CD4-positive, alpha-beta T cell treated with Interleukin-15 for 1 hour (primary cell): ENCODE measurements at regions not wholly inside any gene's neighbourhood (a gene's known extent, or its start where the extent isn't known, plus 50 kb on each side); places are given as distances from the start of the nearest gene placed in this dataset.
A peak's percentile ranks its signal among the peaks of the same experiment; 100 is the strongest.
"Not testable (repeated sequence)": the region's sequence is repeated elsewhere in the genome, so short reads cannot be mapped to it uniquely, and the experiment has no call there.

Experiments
- DNase-seq: peaks from one replicate; pipeline ENCODE4 v3.0.0-alpha.2; 2020

GRCh38 chr12:25382311-25383106 lies 131.8 kb upstream of the KRAS start:
- peak; percentile 53 for DNase-seq

DNA sequence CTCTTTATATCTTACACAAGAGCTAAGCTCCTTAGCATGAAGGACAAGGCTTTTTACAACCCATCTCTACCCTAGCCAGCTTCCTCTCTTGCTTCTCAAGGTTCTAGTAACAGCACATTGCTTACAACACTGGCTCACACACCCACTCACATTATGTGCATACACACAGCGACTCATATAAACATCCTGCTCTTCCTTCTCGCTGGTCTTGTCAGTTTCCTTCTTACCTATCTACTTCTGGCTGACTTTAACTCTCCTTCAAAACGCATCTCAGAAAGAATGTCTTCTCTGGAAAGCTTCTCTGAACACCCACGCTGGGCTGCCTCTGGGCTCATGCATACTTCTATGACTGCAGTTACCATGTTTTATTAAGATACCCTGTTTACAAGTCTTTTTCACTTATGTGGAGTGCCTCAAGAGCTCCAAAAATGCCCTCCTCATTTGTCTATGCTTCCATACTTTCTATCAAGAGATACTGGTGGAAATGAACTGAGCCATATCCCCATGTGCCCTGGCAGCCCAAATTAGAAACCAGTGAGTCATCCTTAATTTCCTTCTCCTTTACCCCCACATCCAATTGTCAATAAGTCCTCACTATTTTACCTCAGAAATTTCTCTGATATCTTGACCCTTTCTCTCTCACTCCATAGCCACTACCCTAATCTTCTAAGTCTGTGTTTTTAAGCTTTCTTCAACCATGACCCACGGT lies 126.9 kb upstream of the KRAS start:
- DNase-seq, result peak; percentile 47

DNA sequence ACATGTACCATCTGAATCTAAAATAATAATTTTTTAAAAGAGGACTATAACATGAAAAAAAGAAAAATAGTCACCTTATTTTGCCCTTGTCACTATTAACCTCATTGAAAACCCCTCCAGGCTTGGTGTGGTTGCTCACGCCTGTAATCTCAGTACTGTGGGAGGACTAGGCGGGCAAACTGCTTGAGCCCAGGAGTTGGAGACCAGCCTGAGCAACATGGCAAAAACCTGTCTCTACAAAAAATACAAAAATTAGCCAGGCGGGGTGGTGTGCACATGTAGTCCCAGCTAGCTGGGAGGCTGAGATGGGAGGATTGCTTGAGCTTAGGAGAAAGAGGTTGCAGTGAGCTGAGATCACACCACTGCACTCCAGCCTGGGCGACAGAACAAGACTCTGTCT lies 126.3 kb upstream of the KRAS start:
- no peak for DNase-seq

DNA sequence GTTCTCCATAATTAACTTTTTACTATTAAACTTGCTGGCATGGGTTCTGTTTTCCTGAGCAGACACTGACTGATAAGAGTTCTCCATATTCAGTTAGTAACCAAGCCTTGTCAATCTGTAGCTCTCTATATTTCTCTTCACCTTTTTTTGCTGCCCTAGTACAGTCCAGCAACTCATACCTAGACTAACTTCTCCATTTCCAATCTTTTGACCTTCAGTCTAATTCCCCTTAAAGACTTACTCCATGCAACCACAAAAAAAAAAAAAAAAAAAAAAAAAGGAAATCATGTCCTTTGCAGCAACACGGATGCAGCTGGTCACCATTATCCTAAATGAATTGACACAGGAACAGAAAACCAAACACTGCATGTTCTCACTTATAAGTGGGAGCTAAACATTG lies 125.7 kb upstream of the KRAS start:
- DNase-seq, result no peak

GRCh38 chr12:25372969-25373817 lies 122.5 kb upstream of the KRAS start:
- DNase-seq, result no peak

DNA sequence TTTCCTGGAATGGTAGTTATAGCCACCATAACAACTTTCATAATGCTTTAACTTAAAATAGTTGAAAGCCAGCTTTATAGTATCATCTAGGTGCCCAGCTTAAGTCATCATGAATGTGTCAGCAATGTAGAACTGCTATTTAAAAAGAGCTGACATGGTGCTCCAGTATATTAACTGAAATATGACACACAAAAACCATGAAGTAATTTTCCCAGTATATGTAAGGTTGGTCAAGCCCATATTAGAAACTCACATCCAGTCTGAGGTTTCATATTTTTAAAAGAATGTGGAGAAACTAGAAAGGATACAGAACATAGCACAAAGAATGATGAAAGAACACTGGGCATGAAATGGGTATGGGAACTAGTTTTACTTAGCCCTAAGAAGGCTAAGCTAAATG lies 121.3 kb upstream of the KRAS start:
- no peak for DNase-seq

DNA sequence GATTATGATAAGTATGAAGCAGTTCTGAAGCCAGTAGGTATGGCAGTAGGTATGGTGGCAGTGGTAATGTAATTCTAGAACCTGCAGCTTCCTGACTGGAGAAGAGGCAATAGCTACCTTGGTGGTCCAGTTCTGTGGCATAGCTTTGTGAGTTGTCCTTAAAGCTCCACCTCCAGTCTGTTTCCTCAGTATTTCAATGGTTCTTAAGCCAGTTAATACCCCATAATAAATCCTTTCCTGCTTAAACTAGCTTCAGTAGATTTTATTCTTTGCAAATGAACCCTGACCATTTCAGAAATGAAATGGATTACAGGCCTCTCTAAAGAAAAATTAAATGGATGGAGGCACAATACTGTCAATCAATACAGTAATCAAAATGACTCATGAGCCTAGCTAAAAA lies 117.8 kb upstream of the KRAS start:
- DNase-seq, result no peak

- no peak for DNase-seq
Measured at GRCh38 chr12:25366122-25366521, 115.4 kb upstream of the KRAS start.

DNA sequence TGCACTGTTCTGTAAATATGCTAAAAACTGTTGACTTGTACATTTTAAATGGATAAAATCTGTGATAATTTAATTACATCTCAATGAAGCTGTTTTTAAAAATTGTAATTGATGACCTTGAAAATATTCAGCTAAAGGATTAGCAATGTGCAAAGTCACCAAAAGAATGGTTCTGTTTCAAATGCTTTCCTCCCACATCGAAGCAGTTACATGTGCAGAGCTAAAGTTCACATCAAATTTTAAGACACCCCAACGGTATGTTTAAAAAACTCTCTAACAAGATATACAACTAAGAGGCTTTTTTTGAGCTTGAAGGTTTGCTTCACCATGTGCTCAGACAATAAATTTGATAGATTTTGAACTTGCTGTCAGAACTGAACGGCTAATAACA lies 114.6 kb upstream of the KRAS start:
- DNase-seq, result no peak

DNA sequence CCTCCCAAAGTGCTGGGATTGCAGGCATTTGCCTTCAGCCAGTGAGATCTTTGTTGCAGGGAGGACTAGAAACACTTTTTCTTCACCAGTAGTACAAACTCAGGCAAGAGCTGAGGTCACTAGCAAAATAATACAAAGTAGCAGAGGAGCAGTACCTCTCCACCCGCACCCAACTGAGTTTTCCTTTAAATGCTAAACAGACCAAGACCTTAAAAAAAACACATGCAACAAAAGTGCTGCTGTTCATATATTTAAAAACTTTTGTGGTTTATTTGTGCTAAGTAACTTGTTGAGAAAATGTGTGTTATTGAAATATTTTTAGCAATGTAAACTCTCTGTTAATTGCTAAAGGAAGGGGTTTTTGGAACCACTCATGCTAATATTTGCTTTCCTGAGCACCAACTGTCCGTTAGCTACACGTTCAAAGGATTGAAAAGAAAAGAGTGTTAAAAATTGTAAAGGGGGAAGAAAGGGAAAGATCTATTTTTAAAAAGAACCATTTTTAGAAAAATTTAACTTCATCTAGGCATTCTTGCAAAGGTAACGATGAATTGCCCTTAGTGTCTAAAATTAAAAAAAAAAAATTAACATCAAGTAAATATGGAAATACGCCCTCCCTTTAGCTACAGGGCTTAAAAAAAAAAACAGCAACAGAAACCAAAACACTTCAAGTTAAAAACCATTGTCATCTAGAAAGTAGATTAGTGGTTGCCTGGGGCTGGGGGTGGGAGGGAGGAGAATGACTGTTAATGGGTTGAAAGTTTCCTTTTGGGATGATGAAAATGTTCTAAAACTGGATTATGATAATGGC lies 114.0 kb upstream of the KRAS start:
- no peak for DNase-seq

DNA sequence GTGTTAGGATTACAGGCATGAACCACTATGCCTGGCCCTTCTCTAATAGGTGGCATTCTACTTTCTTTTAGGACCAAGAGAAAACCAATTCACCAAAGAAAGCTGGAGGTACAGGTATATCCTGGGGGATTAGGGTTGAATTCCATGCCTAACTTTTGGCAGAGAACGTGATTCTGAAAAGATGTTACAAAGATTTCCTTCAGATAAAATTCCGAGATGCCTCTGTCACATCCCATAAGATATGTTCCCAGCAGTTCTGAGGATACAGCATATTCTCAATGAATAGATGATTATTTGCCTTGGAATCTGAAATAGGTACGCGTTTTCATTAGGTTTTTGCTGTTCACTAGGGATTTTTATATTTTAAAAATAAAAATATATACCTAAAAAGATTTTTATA lies 111.9 kb upstream of the KRAS start:
- no peak for DNase-seq

GRCh38 chr12:25361511-25361910 lies 110.8 kb upstream of the KRAS start:
- DNase-seq, result no peak

GRCh38 chr12:25357595-25357994 lies 106.9 kb upstream of the KRAS start:
- DNase-seq, result no peak

- DNase-seq, result not testable (repeated sequence)
Measured at GRCh38 chr12:25352942-25353341, 102.2 kb upstream of the KRAS start.

DNA sequence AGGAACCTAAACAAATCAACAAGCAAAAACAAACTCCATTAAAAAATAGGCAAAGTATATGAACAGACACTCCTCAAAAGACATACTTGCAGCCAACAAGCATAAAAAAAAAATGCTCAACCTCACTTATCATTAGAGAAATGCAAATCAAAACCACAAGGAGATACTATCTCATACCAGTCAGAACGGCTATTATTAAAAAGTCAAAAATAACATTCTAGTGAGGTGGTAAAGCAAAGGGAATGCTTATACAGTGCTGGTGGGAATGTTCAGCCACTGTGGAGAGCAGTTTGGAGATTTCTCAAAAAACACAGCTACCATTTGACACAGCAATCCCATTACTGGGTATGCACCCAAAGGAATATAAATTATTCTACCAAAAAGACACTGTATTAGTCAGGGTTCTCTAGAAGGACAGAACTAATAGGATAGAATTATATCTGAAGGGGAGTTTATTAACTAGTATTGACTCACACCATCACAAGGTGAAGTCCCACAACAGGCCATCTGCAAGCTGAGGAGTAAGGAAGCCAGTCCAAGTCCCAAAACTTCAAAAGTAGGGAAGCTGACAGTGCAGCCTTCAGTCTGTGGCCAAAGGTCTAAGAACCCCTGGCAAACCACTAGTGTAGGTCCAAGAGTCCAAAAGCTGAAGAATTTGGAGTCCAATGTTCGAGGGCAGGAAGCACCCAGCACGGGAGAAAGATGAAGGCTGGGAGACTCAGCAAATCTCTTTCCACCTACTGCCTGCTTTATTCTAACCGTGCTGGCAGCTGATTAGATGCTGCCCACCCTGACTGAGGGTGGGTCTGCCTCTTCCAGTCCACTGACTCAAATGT lies 101.6 kb upstream of the KRAS start:
- DNase-seq, result no peak

GRCh38 chr12:25348593-25348895 lies 97.8 kb upstream of the KRAS start:
- no peak for DNase-seq

- DNase-seq, result no peak
Measured at GRCh38 chr12:25347716-25348592, 97.2 kb upstream of the KRAS start.

- not testable (repeated sequence) for DNase-seq
Measured at GRCh38 chr12:25341877-25342276, 91.1 kb upstream of the KRAS start.

GRCh38 chr12:25337916-25338315 lies 87.2 kb upstream of the KRAS start:
- DNase-seq, result no peak

DNA sequence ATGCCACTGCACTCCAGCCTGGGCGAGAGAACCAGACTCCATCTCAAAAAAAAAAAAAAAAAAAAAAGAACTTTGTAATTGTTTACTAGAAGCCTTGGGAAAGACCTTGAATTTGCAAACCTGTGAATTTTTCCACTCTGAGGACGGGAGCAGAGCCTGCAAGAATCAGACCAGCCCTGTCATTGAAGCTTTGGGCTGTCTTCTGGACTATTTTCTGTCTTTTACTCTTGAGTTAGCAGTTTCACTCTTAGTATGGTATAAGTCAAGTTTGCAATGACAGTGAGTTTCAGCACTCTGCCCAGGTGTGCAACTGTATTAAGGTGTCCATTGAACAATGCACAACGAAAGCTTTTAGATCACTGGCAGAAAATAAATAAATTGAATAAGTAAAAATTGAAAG lies 81.4 kb upstream of the KRAS start:
- no peak for DNase-seq
